ENCODE measurements at regions not wholly inside any gene's neighbourhood (a gene's known extent, or its start where the extent isn't known, plus 50 kb on each side); places are given as distances from the start of the nearest gene placed in this dataset.

- TF ChIP-seq, protein P1, sequence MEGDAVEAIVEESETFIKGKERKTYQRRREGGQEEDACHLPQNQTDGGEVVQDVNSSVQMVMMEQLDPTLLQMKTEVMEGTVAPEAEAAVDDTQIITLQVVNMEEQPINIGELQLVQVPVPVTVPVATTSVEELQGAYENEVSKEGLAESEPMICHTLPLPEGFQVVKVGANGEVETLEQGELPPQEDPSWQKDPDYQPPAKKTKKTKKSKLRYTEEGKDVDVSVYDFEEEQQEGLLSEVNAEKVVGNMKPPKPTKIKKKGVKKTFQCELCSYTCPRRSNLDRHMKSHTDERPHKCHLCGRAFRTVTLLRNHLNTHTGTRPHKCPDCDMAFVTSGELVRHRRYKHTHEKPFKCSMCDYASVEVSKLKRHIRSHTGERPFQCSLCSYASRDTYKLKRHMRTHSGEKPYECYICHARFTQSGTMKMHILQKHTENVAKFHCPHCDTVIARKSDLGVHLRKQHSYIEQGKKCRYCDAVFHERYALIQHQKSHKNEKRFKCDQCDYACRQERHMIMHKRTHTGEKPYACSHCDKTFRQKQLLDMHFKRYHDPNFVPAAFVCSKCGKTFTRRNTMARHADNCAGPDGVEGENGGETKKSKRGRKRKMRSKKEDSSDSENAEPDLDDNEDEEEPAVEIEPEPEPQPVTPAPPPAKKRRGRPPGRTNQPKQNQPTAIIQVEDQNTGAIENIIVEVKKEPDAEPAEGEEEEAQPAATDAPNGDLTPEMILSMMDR (IDR thresholded peaks at IDR 0.05), result no peak
- TF ChIP-seq POLR2A (IDR thresholded peaks at IDR 0.05), result no peak
Observed at GRCh38 chrX:117397844-117398243, 718.8 kb downstream of the KLHL13 start.
